GM12891 (cell line): ENCODE measurements at regions not wholly inside any gene's neighbourhood (a gene's known extent, or its start where the extent isn't known, plus 50 kb on each side); places are given as distances from the start of the nearest gene placed in this dataset.

Experiments used
- POLR2A ChIP-seq: IDR thresholded peaks from 2 replicates; pipeline ENCODE4 v1.6.1; 2011; ENCODE audit warnings: low read depth, low read length, control low read depth
- POLR2AphosphoS5 ChIP-seq: IDR thresholded peaks from 2 replicates; pipeline ENCODE4 v1.6.1; 2011; ENCODE audit warnings: low read depth, low read length, control low read depth
- TAF1 ChIP-seq: IDR thresholded peaks from 2 replicates; pipeline ENCODE4 v1.6.1; 2011; ENCODE audit warnings: low read depth, low read length, control low read depth

DNA sequence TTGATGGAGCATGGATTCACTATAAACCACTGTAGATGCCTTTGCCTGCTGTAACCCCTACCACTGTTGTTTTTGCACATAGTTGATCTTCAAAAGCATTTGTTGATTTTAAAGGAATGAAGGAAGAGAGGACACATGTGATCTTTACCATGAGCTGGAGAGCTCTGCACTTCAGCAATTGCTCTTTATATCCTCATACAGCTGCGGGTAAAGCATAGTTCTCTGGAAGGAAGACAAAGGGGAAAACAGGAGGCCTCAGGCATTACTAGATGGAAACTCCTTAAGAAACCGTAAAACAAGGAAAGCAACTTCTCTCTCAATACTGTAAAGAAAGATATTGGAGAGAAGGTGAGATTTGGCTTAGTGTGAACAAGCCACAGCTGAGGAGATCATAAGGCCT is 60.6 kb downstream of the SCG2 start:
- TF ChIP-seq POLR2A, result no peak
- TF ChIP-seq POLR2AphosphoS5, result no peak
- TF ChIP-seq TAF1, result no peak
